GM19397 (cell line): ENCODE measurements at regions not wholly inside any gene's neighbourhood (a gene's known extent, or its start where the extent isn't known, plus 50 kb on each side); places are given as distances from the start of the nearest gene placed in this dataset.

Experiments used
- ATAC-seq: cut with Tn5 transposase; IDR thresholded peaks from one replicate; pipeline ENCODE4 v1.9.1; 2021; ENCODE audit warnings: mild to moderate bottlenecking, moderate library complexity; ENCODE audit not compliant: unreplicated experiment

DNA sequence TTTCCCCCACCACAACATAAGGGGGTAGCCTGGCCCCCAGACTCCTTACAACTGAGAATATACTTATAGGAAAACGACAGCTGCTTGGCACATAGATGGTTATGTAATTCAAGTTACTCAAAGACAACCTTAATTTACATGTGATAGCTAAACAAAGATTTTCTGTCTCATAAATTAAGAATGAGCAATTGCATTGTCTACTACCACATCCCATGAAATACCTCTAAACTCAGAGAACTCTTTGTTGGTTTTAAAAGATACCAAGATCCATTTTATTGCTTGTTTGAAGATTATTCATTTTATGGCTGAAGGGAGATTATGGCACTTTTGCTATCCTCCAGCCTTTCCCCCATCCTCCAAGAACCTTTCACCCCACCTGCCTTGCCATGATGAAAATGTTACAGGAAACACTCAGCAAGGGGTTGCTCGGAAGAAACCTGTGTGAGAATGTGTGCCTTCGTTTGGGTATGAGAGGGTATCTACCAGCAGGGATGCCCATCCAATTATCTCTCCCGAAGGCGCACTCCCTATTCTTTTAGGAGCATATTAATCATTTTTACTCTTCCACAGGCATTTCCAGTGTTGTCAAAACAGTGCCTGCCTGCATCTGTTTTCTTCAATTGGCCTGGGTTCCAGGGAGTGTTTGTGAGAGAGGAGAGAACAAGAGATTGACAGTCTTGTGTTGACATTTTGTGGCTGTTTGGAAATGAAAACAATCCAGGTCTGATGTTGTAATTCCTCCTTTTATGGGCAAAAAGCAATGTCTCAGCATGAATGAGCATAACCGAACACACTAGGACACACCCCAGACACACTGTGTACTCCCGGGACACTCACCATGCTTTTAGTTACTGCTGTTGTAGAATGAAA lies 208.0 kb upstream of the ANKRD55 start:
- no peak for ATAC-seq

DNA sequence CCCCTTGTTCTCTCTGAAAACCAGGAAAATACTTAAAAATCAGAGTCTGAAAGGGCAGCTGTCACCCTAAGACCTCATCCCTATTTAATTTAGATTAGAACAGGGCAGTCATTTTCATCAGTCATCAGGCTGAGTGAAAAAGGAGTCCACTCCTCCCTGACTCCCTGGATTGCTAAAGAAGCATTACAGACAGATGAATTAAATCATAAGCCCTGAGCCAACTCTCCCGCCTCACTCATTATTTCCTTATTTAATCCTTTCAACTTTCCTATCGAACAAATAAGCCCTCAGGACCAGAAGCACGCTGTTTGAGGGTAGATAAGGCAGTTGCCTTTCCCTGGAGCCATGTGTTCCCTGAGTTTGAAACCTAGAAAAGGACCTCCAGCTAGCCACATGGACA lies 201.9 kb upstream of the ANKRD55 start:
- no peak for ATAC-seq

DNA sequence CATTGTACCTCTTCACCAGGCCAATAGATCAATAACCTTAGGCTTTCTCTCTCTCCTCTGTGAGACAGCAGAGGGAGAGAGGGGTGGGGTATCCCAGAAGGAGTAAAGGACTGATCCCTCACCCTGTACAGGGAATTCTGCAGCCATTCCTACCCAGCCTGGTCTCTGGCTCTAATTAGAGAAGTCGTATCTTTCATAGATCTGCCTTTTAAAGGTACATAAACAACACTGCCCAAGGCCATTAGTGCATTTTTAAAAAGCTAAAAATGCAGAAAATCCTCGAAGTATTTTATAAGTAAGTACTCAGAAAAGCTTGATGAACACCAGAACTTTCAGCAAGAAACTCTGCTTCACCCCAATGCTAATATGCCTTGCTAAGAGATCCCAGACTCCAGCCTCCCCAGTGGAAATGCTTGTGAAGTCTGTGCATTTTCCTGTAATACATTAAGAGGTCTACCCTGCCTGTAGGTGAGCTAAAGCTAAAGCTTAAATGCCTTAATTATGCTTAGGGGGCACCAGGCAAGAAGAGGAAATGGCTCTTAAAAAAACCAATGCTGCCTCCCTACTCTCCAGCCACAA lies 200.0 kb upstream of the ANKRD55 start:
- ATAC-seq: no peak

DNA sequence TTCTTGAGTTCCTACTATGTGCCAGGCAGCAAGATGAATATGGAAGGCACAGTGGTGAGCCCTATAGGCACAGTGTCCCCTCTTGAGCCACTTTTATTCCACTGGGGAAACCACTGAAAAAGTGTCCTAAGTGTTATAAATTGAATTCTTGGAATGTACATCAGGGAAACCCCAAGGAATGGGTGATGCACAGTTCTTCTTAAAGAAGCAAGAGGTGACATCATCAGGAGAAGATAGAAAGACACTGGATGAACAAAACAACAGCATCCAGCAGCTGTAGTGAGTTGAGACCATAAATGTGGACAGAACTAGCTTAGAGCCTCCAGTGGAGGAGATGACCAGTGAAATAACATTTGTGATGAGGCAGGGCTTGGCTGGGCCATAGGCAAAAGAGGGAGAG lies 199.2 kb upstream of the ANKRD55 start:
- no peak for ATAC-seq

DNA sequence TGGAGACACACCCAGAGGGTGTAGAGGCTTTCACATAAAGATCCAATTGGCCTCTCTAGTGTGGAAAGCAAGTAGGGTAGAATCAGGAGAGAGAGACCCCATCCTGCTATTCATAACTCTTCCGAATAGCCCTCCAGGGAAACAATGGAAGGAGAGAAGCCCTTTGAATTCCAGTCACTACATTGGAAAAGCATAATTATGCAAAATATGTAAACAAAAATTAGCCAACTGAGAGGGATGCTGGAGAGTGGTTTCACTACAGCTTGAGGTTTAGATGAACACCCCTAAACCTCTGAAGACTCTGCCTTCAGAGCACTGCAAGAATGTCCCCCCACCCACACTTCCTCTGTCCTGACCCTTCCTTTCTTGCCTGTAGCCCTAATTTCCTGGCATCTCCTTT lies 197.3 kb upstream of the ANKRD55 start:
- ATAC-seq: no peak

DNA sequence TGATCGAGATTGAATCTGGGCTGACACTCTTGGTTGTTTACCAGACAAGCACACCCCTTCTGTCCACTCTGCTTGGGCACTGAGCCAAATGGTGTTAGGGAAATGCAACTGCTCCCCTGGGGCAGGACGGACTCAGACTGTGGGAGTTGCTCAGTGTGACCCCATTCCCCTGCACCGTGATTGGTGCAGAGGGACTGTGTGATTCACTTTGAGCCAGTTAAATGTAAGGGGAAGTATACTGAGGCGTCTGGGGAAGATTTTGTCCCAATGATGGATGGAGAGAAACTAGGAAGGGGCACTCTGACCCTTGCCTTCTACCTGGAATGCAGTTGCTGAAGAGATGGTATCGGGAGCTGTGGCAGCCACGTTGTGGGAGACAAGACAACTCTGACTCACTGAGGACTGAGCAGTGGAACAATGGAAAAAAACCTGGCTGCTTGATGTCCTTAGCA lies 196.0 kb upstream of the ANKRD55 start:
- no peak for ATAC-seq

DNA sequence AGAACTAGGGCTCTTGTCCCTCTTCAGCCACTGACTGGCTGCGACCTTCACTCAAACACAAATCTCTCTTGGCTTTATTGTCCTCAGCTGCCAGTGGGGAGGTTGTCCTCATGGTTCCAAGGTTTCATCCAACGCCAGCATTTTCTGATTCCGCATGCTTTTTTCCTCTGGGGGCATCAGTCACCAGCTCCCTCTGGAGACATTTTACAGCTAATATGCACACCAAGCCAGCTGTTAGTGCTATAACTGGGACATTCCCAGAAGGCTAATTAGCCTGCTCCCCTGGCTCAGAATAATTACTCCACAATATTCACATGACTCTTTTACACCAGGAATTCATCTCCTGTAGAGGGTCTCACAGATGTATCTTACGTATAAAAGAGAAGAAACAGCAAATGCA lies 193.6 kb upstream of the ANKRD55 start:
- no peak for ATAC-seq

DNA sequence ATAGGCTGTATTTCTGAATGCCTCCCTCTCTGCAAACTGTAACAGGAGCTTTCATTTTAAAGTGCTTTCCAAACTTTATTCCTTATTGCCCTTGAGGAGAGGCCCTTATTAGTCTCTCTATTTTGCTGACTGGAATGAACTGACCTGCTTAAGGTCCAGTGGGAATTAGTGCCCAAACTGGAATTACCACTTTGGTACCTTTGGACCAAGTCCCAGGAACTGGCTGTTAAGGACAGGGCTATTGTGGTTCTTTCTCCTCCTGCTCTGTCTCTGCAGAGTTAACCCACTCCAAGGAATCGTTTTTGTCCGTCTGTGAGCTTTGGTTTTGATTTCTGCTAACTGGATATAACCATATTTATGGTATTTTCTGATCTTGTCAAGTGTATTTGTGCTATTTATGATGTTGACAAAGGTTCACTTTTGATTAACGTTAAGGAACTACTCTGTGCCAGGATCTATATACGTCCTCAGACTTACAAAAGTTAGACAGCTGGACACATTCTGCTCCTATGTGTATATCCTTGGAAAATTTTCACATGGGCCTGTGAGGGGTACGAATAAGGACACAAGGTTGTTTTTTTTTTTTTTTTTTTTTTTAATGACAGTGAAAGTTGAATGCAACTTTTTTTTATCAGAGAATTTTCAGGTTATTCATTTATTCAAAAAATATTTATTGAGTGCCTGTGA lies 189.1 kb upstream of the ANKRD55 start:
- ATAC-seq: no peak

DNA sequence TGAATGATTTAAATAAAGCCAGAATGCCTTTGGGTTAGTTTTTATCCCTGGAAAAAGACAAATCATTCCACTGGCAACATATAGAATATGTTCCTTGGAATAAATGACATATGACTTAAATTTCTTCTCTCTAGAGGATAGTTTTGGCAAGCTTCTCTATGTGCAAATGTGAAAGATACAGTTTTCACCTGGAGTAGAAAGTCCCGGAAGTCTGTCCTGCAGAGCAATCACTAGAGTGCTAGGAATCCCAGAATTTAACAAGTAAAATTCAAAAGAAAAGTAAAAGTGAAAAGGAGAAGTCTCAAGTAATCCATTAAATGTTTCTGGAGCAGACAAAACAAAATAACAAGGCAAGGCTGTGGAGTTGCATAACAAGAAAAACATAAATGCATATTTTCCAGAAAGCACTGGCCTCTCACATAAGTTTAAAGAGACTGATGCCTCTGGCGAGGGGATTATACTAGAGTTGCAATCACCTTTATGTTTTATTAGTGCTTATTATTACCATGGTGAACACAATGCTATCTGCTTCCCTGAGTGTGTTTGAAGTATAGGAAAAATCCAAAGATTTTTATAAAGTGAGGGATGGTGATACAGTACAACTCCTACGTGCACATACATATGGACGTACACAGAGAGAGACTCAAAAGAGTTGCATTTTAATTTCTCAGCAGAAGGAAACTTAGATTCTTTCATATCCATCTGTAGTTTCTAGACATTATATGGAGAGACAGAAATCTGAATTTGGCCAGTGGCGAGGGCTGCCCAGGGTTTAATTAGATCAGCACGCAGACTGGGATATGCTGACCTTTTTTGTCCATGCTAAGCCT lies 188.3 kb upstream of the ANKRD55 start:
- no peak for ATAC-seq

DNA sequence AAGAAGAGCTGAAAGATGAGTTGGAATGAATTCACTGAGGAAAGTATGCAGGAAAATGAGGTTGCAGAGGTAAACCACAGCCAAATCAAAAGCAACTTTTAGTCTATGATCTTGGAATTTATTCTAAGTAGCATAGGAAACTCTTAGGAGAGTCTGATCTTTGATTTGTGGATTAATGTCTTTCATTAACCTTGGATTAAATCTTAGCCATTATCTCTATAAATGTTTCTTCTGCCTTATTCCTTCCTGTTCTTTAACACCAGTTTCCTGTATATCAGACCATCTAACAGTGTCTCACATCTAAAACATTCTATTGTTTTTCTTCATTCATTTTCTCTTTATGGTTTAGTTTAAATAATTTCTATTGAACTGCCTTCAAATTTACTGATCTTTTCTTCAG lies 187.2 kb upstream of the ANKRD55 start:
- ATAC-seq: no peak

DNA sequence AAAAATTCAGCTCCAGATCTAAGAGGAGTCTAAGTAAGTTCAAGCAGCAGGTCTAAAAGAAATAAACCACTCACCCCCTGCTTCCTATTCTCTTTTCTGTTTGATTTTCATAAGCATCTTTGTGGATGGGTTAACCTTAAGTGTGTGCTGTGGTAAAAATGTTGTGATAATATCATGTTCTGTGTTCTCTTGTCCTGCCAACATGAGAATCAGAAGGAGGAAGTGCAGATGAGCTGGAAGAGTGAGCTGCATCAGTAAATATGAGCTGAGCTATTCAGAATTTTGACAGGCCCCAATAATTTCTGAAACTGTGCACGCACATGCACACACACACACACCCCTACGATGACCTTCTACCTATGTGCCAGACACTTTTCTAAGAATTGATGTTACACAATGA lies 186.5 kb upstream of the ANKRD55 start:
- ATAC-seq: no peak

DNA sequence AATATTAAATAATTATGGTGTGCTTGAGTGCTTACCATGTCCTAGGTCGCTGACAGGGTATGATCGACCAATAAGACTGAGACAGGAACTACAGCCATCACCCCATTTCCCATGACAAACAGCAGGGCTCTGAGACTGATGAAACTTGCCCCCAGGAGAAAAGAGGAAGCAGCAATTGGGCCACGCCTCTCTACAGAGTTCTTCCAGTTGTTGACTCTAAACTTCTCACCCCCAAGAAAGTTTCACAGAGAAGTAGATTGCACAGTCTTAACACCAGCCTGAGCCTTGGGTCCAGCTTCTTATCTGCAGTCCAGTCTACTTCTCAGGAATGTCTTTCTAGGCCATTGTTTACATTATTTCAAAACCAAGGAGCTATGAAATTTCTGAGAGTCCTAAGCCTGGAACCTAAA lies 182.2 kb upstream of the ANKRD55 start:
- peak; percentile 78 for ATAC-seq

DNA sequence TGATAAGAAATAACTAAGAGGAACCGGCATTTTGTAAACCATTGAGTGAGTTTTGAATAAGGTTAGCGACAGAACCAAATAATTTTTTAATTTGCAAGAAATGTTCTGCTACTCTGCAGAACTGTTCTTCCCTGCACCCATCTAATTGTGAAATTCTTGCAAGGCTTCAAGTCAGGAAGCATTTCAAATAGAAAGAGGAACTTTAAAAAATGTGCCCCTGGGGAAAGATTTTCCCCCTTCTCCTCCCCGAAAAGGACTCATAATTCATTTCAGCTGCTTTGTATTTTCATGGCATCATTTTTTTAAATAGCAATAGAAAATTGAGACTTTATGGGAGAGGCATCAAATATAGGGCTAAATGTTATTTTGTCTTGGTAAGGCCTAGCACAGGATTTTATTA lies 180.9 kb upstream of the ANKRD55 start:
- ATAC-seq: no peak

DNA sequence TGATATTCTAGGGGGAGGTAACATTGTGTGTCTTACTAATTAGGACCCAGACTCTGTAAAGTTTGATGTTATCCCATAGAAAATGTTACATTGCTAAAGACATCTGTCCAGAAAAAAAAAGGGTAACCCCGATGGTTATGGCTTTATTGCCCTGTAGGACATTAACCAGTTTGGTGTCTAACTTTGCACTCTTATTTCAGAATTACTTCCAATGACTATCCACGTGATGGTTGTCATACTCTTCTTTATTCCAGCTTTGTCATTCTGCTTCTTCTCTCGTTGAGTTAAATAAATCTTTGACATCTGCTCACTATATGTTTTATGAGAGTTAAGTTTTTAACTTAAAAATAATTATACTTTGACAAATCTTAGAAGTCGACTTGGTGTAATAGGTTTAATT lies 180.4 kb upstream of the ANKRD55 start:
- ATAC-seq: no peak

DNA sequence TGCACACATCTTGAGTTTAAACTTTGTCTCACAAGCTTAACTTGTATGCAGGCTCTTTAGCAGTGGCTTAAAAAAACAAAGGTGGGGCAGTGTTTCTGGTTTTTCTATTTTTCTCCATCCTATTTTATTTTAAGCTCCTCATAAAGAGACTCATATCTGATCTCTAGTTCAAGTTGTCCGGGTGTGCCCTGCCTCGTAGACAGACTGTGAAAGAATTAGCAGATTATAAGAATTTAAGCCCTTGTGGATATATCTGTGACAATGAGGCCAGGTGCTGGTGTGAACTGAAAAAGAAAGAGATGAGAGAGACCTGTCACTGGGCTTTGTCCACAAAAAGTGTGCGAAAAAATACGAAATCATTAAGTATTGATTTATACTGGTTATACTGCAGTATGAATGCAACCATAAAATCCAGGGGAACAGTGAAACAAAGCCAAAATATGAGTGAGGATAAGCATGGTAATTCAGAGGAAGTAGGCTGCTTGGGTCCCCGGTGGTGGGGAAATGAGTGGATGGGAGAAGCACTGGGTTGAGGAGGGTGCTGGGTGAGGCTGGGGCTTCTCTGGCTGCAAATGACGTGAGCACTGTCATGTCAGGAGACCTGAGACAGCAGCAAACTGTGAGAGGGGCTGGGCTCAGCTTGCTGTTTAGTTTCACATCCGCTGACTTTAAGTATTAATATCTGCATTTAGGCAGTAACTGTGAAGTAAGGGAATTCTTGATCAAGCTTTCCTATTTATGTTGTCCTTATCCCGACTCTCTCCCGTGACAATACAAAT lies 179.7 kb upstream of the ANKRD55 start:
- peak; percentile 80 for ATAC-seq

DNA sequence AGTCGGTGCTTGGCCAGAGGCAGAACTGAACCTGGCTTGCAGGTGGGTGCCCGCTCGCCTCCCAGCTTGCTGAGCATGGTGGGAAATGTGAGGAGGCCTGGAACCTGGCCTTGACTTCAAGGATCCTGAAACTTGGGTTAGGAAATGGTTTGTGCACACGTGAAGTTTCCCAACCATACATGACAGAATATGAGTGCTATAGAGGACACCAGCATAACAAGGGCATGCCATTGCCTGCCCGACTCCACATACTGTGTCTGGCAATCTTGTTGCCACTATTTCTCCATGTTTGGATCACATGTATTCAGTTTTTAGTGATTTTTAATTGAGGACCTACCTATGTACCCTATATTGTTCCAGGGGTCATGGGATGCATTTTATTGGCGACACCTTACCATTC lies 177.6 kb upstream of the ANKRD55 start:
- ATAC-seq: no peak

DNA sequence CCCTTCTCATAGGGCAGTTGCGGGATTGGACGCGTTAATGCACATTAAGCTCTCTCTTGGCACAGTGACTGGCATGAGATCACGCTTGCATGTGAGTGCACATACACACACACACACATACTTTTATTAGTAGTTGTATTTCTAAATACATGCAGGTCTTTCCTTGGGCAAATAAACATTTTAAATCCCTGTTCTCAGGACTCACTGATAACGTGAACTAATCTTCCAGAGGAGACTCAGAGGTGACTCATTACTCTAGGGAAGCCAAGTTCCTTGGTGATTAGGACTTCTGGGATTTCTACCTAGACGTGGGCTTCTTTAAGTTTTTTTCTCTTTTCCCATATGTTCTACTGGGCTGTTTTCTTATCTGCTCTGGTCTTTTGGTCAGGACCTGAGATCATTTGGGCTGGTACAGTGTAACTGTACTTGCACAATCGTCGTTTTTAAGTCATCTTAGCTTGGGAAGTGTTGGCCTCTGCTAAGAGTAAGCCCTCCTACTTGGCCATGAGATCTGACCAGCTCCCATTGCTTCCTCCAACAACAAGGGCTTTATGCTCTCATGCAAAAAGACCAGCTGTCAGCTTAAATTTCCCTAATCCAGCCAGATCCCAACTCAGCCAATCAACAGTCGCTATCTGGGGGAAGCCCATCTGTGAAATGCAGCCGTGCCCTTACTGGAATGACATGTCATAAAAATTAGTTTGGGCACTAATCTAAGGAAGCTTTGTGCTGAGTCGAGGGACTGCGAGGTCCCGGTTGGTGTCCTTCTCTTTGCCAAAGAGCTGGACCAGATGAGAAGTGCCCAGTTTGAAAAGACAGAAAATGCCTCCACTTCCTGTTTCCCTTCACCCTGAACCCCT lies 176.4 kb upstream of the ANKRD55 start:
- no peak for ATAC-seq

DNA sequence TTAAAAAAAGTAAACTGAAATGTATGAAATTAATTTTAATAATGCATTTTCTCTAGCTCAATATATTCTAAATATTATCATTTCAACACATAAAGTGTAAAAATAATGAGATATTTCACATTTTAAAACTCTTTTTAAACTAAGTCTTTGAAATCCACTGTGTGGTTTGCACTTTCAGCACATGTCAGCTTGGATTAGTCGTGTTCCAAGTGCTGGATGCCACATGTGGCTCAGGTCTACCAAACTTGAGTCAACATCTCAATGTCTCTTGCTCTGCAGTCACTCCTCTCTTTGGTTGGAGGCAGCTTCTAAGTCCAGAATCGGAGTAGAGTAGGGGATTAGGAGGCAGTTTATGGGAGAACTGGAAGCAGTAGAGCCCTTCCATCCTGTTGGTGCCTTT lies 173.7 kb upstream of the ANKRD55 start:
- no peak for ATAC-seq

DNA sequence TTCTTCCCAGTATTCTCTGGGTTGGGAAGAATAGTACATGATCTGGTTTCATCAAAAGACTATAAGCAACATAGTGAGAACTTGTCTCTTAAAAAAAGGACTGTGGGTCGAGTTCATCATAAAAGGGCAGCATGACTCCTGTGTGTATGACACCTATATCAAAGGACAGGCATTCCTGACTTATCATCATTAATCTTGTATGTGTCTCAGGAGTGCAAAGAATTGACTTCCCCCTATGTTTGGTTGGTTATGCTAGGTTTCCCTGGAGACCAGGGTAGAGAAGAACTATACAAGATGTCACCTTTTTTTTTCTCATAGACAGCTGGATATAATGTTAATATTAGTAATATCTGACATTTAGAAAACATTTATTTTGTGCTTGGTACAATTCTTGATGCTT lies 173.1 kb upstream of the ANKRD55 start:
- no peak for ATAC-seq
